Natural killer cell (primary cell): ENCODE measurements at regions not wholly inside any gene's neighbourhood (a gene's known extent, or its start where the extent isn't known, plus 50 kb on each side); places are given as distances from the start of the nearest gene placed in this dataset.

Source experiments
- ATAC-seq, 3 donors: fragments of 150-1000 bp in 2 of 3; fragments of 200-7000 bp in 1 of 3; cut with Tn5 transposase; 1 replicate in 1 of 3; 2 replicates in 2 of 3; pipeline ENCODE4 v1.10.0; 2021; ENCODE audit warnings: mild to moderate bottlenecking in 2 of 3, moderate library complexity in 2 of 3
- DNase-seq, 2 donors: peaks; one replicate each; pipeline versions ENCODE4 v3.0.0 to v3.0.0-alpha.2; 2013 to 2021; ENCODE audit warnings: mixed read lengths in 1 of 2
- H3K27ac ChIP-seq: one replicate; pipeline ENCODE4 v1.5.1; 2013; ENCODE audit warnings: mild to moderate bottlenecking, low read length
- H3K27me3 ChIP-seq: one replicate; pipeline ENCODE4 v1.6.1; 2013; ENCODE audit warnings: low read length; ENCODE audit not compliant: control insufficient read depth, insufficient read depth
- H3K36me3 ChIP-seq: one replicate; pipeline ENCODE4 v1.6.1; 2013; ENCODE audit warnings: low read length; ENCODE audit not compliant: control insufficient read depth, insufficient read depth
- H3K4me1 ChIP-seq: one replicate; pipeline ENCODE4 v1.6.1; 2013; ENCODE audit warnings: low read length; ENCODE audit not compliant: control insufficient read depth, insufficient read depth
- H3K4me3 ChIP-seq: one replicate; pipeline ENCODE4 v1.5.1; 2013; ENCODE audit warnings: low read length
- H3K9me3 ChIP-seq: one replicate; pipeline ENCODE4 v1.6.1; 2013; ENCODE audit warnings: low read length; ENCODE audit not compliant: control insufficient read depth, insufficient read depth
- H3K27ac Mint-ChIP-seq, 2 donors: one replicate each; pipeline ENCODE4 v1.8.0; 2022; ENCODE audit warnings: mild to moderate bottlenecking in 2 of 2, mixed read lengths in 2 of 2, moderate library complexity in 1 of 2
- H3K27me3 Mint-ChIP-seq, 2 donors: one replicate each; pipeline ENCODE4 v1.8.0; 2022; ENCODE audit warnings: low read depth in 2 of 2, mixed read lengths in 2 of 2
- H3K36me3 Mint-ChIP-seq: one replicate; pipeline ENCODE4 v1.8.0; 2022; ENCODE audit warnings: mixed read lengths
- H3K4me1 Mint-ChIP-seq, 2 donors: one replicate each; pipeline ENCODE4 v1.8.0; 2022; ENCODE audit warnings: mixed read lengths in 2 of 2
- H3K4me3 Mint-ChIP-seq: one replicate; pipeline ENCODE4 v1.8.0; 2022; ENCODE audit warnings: mild to moderate bottlenecking, moderate library complexity, mixed read lengths
- H3K9me3 Mint-ChIP-seq, 2 donors: one replicate each; pipeline ENCODE4 v1.8.0; 2022; ENCODE audit warnings: mixed read lengths in 2 of 2
- WGBS: methylation state at CpG from one replicate; pipeline ENCODE4 v1.1.7; 2013; ENCODE audit warnings: missing lambda C conversion rate; ENCODE audit not compliant: insufficient coverage; 5-methylcytosine and 5-hydroxymethylcytosine counted together
- intact Hi-C: fragments of 100-400 bp; cut with micrococcal nuclease; formaldehyde crosslinking; loops from one replicate; pipeline ENCODE4 v1.14.2; 2022
- TF ChIP-seq, protein P1 (sequence below): fragments of 200-600 bp; IDR thresholded peaks from one replicate; pipeline ENCODE4 v1.8.0; 2022; ENCODE audit warnings: antibody characterized with exemption

DNA sequence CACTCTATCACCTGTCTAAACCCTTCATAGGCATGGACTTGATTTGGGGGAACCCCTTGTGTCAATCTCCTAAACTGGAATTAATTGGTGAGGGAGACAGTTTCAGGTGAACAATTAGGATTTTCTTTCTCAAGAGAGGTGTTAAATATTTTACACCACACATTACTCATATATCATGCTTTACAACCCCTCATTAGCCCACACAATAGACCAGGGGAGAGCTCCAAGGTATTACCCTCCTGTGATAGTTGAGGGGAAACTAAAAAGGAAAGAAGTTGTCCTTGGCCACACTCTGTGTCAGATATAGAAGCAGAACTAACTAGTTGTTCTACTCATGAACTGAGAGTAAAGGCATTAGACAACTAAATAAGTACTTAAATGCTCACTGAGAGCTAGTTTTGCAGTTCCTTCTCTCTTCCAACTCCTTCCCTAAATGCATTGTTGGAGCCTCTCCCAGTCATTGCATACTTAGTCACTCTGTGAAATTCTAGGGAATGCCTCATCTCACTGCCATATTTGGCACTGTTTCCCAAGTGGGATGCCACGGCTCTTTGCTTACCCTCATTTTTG lies 183.7 kb upstream of the CEP162 start:
- Histone ChIP-seq H3K4me3 (no peak overlapping the region), H3K27ac (no peak overlapping the region), H3K9me3 (no peaks in the 10 kb centered on the region), H3K36me3 (no peaks in the 10 kb centered on the region), H3K27me3 (no peaks in the 10 kb centered on the region), H3K4me1 (no peaks in the 10 kb centered on the region)
- Mint-ChIP-seq H3K9me3 (peaks cover 2 to 4% of the 10 kb centered on the region in 2 donors), H3K36me3 (no peaks in the 10 kb centered on the region), H3K4me1 (no peaks in the 10 kb centered on the region), H3K27ac (no peak overlapping the region), H3K4me3 (no peak overlapping the region), H3K27me3 (no peaks in the 10 kb centered on the region)
- intact Hi-C loops = no loop called here
- DNase-seq = no peak
- TF ChIP-seq, protein P1, sequence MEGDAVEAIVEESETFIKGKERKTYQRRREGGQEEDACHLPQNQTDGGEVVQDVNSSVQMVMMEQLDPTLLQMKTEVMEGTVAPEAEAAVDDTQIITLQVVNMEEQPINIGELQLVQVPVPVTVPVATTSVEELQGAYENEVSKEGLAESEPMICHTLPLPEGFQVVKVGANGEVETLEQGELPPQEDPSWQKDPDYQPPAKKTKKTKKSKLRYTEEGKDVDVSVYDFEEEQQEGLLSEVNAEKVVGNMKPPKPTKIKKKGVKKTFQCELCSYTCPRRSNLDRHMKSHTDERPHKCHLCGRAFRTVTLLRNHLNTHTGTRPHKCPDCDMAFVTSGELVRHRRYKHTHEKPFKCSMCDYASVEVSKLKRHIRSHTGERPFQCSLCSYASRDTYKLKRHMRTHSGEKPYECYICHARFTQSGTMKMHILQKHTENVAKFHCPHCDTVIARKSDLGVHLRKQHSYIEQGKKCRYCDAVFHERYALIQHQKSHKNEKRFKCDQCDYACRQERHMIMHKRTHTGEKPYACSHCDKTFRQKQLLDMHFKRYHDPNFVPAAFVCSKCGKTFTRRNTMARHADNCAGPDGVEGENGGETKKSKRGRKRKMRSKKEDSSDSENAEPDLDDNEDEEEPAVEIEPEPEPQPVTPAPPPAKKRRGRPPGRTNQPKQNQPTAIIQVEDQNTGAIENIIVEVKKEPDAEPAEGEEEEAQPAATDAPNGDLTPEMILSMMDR = no peak
- no CpG with 5 or more reads among the region's 1 CpG for WGBS
- ATAC-seq = no peak

DNA sequence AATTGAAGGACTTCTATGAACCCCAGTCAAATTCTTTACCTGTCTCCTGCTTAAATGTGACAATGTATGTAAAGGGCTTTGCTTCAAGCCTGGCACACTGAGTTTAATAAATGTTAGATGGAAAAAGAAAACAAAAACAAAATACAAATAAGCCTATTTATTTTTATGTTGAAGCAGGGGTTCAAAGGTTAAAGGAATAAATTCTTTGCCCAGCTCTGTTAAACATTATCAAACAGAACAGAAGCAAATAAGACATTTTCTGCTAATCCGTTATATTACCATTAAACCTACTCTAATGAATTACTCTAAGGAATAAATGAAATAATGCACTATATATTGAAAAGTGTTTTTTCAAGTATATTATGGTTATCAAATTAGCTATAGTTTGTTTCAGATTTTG lies 182.5 kb upstream of the CEP162 start:
- no peaks in the 10 kb centered on the region for H3K4me1 Mint-ChIP-seq
- H3K36me3 Mint-ChIP-seq = no peaks in the 10 kb centered on the region
- Histone ChIP-seq H3K4me3 (no peak overlapping the region), H3K4me1 (no peaks in the 10 kb centered on the region), H3K9me3 (no peaks in the 10 kb centered on the region), H3K27me3 (no peaks in the 10 kb centered on the region), H3K36me3 (no peaks in the 10 kb centered on the region), H3K27ac (no peak overlapping the region)
- no peak overlapping the region for H3K27ac Mint-ChIP-seq
- H3K27me3 Mint-ChIP-seq = no peaks in the 10 kb centered on the region
- TF ChIP-seq, protein P1 = no peak
- ATAC-seq (no peak), DNase-seq (no peak)
- WGBS = no CpG with 5 or more reads among the region's 1 CpG
- H3K9me3 Mint-ChIP-seq = peaks cover 2 to 4% of the 10 kb centered on the region in 2 donors
- no peak overlapping the region for H3K4me3 Mint-ChIP-seq
- intact Hi-C loops = no loop called here

DNA sequence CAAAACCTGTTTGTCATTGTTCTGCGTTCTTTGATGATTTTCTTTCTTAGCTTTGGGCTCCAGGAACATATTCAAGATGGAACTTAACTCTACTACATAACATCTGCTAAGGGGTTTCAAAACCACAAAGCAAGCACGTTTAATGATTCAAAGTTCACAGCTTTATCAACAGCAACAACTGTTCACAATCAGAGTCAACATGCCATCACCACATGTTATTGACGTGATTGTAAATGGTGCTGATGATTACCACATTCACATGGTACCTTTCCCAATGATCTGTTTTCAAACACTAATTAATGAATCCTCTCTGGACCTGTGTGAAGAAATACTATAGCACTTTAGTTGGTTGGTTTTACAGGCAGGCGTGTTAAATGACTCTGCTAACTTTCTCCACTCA lies 180.6 kb upstream of the CEP162 start:
- no peak for DNase-seq
- H3K4me3 Mint-ChIP-seq = no peak overlapping the region
- Histone ChIP-seq H3K36me3 (no peaks in the 10 kb centered on the region), H3K27ac (no peak overlapping the region), H3K9me3 (no peaks in the 10 kb centered on the region), H3K27me3 (no peaks in the 10 kb centered on the region), H3K4me1 (no peaks in the 10 kb centered on the region), H3K4me3 (no peak overlapping the region)
- TF ChIP-seq, protein P1 = no peak
- no peaks in the 10 kb centered on the region for H3K36me3 Mint-ChIP-seq
- 74% methylated on average over 2 of the region's 4 CpGs for WGBS
- no peak overlapping the region for H3K27ac Mint-ChIP-seq
- no peaks in the 10 kb centered on the region for H3K27me3 Mint-ChIP-seq
- H3K9me3 Mint-ChIP-seq = peaks cover 0 to 4% of the 10 kb centered on the region in 2 donors
- H3K4me1 Mint-ChIP-seq = no peaks in the 10 kb centered on the region
- intact Hi-C loops = no loop called here
- ATAC-seq = no peak

DNA sequence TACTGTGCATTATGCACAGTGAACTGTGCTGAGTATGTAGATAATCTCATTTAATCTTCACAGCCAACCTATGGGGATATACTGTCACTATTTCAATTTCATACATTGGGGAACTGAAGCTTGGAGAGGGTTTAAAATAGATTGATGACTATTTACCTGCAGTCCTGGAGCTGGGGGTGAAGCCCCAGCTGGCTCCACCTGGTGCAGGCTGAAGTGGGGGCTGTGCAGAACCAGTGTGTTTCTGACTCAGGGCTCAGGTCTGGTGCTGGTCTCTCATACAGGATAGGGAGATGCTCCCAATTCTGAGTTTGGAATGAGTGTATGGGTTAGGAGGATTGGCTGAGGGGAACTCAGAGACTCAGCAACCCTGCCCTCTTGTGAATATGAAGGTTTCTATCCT lies 176.1 kb upstream of the CEP162 start:
- TF ChIP-seq, protein P1 = no peak
- Histone ChIP-seq H3K27me3 (no peaks in the 10 kb centered on the region), H3K27ac (no peak overlapping the region), H3K4me1 (no peaks in the 10 kb centered on the region), H3K4me3 (no peak overlapping the region), H3K9me3 (no peaks in the 10 kb centered on the region), H3K36me3 (no peaks in the 10 kb centered on the region)
- no peaks in the 10 kb centered on the region for H3K36me3 Mint-ChIP-seq
- no peak overlapping the region for H3K4me3 Mint-ChIP-seq
- DNase-seq (no peak), ATAC-seq (no peak)
- H3K9me3 Mint-ChIP-seq = peaks cover 2 to 4% of the 10 kb centered on the region in 2 donors
- H3K27ac Mint-ChIP-seq = no peak overlapping the region
- intact Hi-C loops = no loop called here
- H3K4me1 Mint-ChIP-seq = no peaks in the 10 kb centered on the region
- peaks cover 0 to 2% of the 10 kb centered on the region in 2 donors for H3K27me3 Mint-ChIP-seq
